Activated CD8-positive, alpha-beta memory T cell treated with anti-CD3 and anti-CD28 coated beads for 36 hours (primary cell): ENCODE measurements at regions not wholly inside any gene's neighbourhood (a gene's known extent, or its start where the extent isn't known, plus 50 kb on each side); places are given as distances from the start of the nearest gene placed in this dataset.
"Not testable (repeated sequence)": the region's sequence is repeated elsewhere in the genome, so short reads cannot be mapped to it uniquely, and the experiment has no call there.

Source experiments
- CTCF ChIA-PET: fragments of 350-600 bp; sonication (Branson Sonifier 250); formaldehyde crosslinking; loops from one replicate; lab custom pipeline; 2021; ENCODE audit warnings: antibody characterized with exemption; lab: Charles Lee
- POLR2A ChIA-PET: fragments of 350-600 bp; sonication (Branson Sonifier 250); formaldehyde crosslinking; loops from one replicate; lab custom pipeline; 2021; ENCODE audit warnings: antibody characterized with exemption; lab: Charles Lee

- ChIA-PET CTCF (no interaction called here), POLR2A (interaction anchor here (0.6 kb wide), 1 partner anchor 263 kb away, joined by 3 read pairs; no protein-coding TSS in a partner anchor)
Measured at GRCh38 chr2:7693246-7694075, 776.2 kb downstream of the RNF144A start.

GRCh38 chr2:7694076-7694985 lies 777.1 kb downstream of the RNF144A start:
- POLR2A ChIA-PET: interaction anchor here (0.5 to 1.3 kb wide), 3 partner anchors 28 to 264 kb away, joined by 3 to 5 read pairs (median 3); no protein-coding TSS in a partner anchor
- CTCF ChIA-PET: no interaction called here

GRCh38 chr2:7696556-7696955 lies 779.3 kb downstream of the RNF144A start:
- POLR2A ChIA-PET, CTCF ChIA-PET: not testable (repeated sequence)

GRCh38 chr2:7697052-7697451 lies 779.8 kb downstream of the RNF144A start:
- ChIA-PET CTCF (no interaction called here), POLR2A (no interaction called here)

GRCh38 chr2:7701791-7702190 lies 784.6 kb downstream of the RNF144A start:
- CTCF ChIA-PET: interaction anchor here (1.0 kb wide), 1 partner anchor 13 kb away, joined by 3 read pairs; no protein-coding TSS in a partner anchor
- POLR2A ChIA-PET: interaction anchor here (0.6 kb wide), 1 partner anchor 440 kb away, joined by 3 read pairs; no protein-coding TSS in a partner anchor

GRCh38 chr2:7703048-7703447 lies 785.8 kb downstream of the RNF144A start:
- ChIA-PET CTCF (interaction anchor here (0.6 to 1.0 kb wide), 3 partner anchors 12 to 658 kb away, joined by 3 to 4 read pairs (median 4); no protein-coding TSS in a partner anchor), POLR2A (no interaction called here)

- ChIA-PET POLR2A (no interaction called here), CTCF (no interaction called here)
Measured at GRCh38 chr2:7703543-7704144, 786.4 kb downstream of the RNF144A start.

GRCh38 chr2:7704296-7704865 lies 787.2 kb downstream of the RNF144A start:
- ChIA-PET POLR2A (no interaction called here), CTCF (no interaction called here)

- CTCF ChIA-PET: no interaction called here
- POLR2A ChIA-PET: no interaction called here
Measured at GRCh38 chr2:7706791-7707190, 789.6 kb downstream of the RNF144A start.

- ChIA-PET CTCF (interaction anchor here (1.7 kb wide), 1 partner anchor 36 kb away, joined by 4 read pairs; no protein-coding TSS in a partner anchor), POLR2A (no interaction called here)
Measured at GRCh38 chr2:7707723-7708122, 790.5 kb downstream of the RNF144A start.

- CTCF ChIA-PET: interaction anchor here (0.6 kb wide), 1 partner anchor 12 kb away, joined by 3 read pairs; no protein-coding TSS in a partner anchor
- POLR2A ChIA-PET: no interaction called here
Measured at GRCh38 chr2:7709907-7710306, 792.7 kb downstream of the RNF144A start.

GRCh38 chr2:7711167-7711566 lies 794.0 kb downstream of the RNF144A start:
- ChIA-PET POLR2A (interaction anchor here (0.6 kb wide), 2 partner anchors 176 to 545 kb away, joined by 3 read pairs; no protein-coding TSS in a partner anchor), CTCF (no interaction called here)

GRCh38 chr2:7719876-7720275 lies 802.7 kb downstream of the RNF144A start:
- ChIA-PET POLR2A (no interaction called here), CTCF (no interaction called here)

- CTCF ChIA-PET: interaction anchor here (1.2 to 2.2 kb wide), 2 partner anchors 10 to 12 kb away, joined by 3 to 7 read pairs; no protein-coding TSS in a partner anchor
- POLR2A ChIA-PET: interaction anchor here (0.7 to 1.6 kb wide), 3 partner anchors 27 to 254 kb away, joined by 3 to 5 read pairs (median 3); no protein-coding TSS in a partner anchor
Measured at GRCh38 chr2:7721413-7721995, 804.3 kb downstream of the RNF144A start.

- POLR2A ChIA-PET: interaction anchor here (0.7 to 1.6 kb wide), 3 partner anchors 28 to 255 kb away, joined by 3 to 5 read pairs (median 3); no protein-coding TSS in a partner anchor
- CTCF ChIA-PET: interaction anchor here (1.2 to 2.2 kb wide), 2 partner anchors 9 to 13 kb away, joined by 3 to 7 read pairs; no protein-coding TSS in a partner anchor
Measured at GRCh38 chr2:7722212-7722910, 805.1 kb downstream of the RNF144A start.

- ChIA-PET POLR2A (interaction anchor here (0.6 to 1.7 kb wide), 6 partner anchors 157 to 958 kb away, joined by 3 to 7 read pairs (median 4); no protein-coding TSS in a partner anchor), CTCF (interaction anchor here (0.6 to 1.4 kb wide), 2 partner anchors 10 to 287 kb away, joined by 3 read pairs; no protein-coding TSS in a partner anchor)
Measured at GRCh38 chr2:7724336-7724735, 807.1 kb downstream of the RNF144A start.
